Dermis blood vessel endothelial cell (primary cell): ENCODE measurements at regions not wholly inside any gene's neighbourhood (a gene's known extent, or its start where the extent isn't known, plus 50 kb on each side); places are given as distances from the start of the nearest gene placed in this dataset.
"Not testable (repeated sequence)": the region's sequence is repeated elsewhere in the genome, so short reads cannot be mapped to it uniquely, and the experiment has no call there.

Source experiments
- DNase-seq: peaks from one replicate; pipeline ENCODE4 v3.0.0; 2010

DNA sequence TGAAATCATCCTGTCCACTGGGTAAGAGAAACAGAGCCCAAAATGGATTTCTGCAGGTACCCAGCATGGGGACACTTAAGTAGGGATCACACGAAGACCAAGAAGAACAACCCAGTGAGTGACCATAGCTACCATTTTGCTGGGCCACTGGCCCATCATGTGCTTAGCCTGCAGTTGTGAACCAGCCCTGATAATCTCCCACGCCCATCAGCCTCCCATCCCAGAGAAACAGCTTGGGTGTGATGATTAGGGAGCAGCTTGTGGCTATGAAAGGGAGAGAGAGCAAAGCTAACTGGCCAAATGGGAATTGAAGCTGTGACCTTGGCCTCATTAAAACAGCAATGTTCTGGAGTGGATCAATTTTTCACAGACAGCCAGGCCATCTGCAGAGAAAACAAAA lies 138.5 kb downstream of the SLC24A2 start:
- no peak for DNase-seq

DNA sequence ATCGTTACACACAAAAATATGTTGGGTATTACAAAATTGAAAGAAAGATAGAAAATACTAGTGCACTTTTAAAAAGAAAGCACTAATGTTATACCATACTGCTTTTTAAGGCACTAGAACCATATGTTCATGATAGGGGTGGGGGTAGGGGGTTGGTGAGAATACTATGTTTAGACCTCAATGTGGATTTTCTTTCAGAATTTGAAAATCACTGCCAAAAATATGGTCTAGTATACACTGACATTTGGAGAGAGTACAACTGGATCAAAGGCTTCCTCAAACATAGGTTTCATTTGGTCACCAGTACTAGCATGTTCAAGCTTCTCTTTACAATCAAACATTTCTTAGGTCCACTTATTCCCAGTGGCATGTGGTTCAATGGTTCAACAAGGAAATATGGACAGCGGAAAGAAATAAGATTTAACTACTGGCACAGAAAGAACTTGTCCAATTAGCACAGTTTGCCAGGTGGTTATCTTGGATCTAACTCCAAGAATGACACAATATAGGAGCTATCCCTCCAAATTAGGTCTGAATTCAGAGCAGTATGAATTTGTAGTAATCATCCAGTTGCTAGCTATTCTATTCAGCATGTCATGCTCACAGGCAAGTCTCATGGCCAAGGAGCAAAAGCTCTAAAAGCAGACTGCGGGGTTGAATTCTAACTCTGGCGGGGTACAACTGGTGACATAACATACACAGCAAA lies 139.3 kb downstream of the SLC24A2 start:
- no peak for DNase-seq

DNA sequence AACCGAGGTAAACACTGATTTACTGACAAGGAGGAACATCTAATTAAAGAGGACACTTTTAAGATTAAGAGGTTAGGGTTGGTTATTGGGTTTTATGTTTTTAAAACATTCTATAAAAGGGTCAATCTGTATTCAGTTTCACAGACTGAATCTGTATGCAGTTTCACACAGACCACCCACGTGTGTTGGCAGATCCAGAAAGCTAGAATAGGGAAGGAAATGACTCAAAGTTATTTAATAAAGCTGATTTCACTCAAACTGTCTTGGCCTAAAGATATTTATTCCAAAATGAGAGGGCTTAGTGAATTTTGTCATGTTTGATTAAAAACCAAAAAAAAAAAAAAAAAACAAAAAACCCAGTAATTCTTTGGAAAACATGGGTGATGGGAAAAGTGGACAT lies 140.2 kb downstream of the SLC24A2 start:
- no peak for DNase-seq

DNA sequence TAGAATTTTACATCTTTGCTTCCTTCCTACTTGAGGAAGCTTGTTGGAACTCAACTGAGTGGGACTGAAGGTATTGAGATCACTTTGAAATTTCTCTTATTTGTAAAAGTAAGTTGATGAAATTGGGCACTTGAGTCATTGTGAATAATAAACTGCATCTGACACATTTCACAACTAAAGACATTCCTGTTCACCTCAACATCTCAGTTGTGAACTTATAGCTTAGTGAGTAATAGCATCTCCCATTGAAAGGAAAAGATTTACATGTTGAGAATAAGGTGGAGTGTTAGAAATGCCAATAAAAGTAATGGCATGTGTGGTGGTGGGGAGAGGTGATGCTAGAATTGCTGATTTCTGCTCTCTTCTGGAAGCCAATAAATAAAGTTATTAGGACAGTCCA lies 145.0 kb downstream of the SLC24A2 start:
- DNase-seq = no peak

DNA sequence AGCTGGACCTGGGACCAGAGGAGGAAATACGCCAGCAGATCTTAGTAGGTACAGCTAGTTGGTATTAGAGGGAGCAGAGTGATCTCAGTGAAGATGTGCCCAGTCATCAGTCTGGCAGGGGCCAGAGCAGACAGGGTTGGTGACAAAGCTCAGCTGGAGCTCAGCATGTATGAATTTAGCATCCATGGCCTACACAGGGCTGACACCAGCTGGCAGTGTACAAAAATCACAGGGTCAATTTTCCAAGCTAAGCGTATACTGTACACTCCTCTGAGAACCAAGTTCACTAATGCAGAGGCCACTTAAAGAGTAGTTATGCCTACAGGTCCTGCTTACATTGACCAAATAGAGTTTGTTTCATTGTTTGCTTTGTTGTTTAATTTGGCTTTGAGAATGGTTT lies 146.6 kb downstream of the SLC24A2 start:
- DNase-seq = no peak

DNA sequence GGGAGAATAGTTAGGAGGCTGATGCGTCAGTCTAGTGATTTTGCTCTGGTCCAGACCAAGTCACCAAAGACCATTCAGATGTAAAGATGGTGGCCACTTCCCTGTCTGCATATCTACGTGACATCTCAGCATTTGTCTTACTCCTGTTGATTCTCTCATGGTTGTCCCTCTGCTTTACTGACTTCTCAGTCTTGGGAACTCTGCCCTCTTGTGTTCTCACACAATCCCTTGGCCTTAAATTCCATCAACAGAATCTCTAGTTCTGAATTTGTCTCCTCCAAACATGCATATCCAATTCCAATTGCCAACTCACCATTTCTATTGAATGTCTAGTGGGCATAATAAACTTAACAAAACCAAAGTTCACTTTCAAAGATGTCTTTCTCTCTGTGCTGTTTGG lies 147.8 kb downstream of the SLC24A2 start:
- DNase-seq = no peak

DNA sequence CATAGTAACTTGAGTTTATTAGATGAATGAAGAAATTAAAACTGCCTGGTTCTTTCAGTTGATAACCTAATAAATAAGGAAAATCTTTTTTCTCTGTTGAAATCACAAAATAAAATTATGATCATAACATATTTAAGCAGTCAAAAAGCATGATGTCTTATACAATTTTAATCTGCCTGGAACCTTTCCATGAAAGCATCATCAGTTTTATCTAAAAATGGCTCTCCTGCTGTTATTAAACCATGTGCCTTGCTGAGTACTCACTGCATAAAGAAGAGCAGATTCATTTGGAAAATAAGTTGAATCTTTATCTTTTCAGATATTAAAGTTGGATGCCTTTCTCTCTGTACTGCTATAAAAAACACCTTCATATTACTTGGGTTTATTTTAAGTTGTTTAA lies 148.8 kb downstream of the SLC24A2 start:
- DNase-seq = no peak

DNA sequence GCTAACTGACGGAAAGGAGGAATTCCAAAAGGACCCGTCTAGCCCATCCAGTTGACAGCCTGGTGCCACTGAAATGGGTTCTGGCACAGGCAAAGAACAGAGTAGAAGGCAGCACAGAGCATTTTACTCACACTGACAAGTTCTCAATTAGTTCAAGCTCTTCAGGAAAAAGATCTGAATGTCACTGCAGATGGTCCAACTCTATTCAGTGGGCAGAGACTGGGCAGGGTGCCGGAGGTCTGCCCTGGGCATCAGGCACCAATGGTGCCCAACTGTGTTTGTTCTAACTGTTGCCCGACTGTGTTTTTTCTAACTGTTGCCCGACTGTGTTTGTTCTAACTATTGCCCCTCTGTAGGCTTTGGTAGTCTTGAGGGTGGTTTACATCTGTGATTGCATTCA lies 151.8 kb downstream of the SLC24A2 start:
- DNase-seq = no peak

DNA sequence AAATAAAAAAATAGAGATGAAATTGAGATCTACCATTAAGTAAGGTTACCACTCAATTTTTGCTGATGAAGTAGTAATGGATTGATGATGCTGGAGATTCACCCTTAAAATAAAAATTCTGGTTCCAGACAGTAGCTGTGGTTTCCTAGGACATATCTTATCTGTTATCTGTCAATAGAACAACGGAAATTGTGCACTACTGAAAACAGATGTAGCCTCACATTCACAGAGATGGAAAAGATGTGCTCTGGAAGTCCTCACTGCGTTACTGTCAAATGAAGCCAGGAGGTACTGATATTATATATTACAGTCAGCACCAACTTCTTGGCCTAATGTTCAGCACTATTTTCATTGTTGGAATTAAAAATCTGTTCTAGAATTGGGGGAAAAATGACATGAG lies 154.0 kb downstream of the SLC24A2 start:
- DNase-seq = no peak

DNA sequence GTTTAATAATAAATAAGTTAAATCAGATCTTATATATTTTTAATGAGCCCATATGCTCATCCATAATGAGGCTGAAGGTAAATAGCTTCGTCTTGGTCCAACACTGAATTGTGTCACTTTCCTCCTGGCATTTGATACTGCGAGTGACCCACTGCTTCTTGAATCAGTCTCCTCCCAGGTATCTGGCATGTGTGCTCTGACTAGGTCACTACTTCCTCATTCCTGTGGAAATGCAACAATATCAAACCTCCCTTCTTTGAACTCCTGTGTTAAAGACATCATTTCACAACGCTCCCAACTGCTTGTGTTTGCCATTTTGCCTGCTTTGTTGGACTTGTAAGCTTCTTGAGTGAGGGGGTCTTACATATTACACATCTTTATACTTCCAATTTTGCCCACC lies 157.7 kb downstream of the SLC24A2 start:
- no peak for DNase-seq

DNA sequence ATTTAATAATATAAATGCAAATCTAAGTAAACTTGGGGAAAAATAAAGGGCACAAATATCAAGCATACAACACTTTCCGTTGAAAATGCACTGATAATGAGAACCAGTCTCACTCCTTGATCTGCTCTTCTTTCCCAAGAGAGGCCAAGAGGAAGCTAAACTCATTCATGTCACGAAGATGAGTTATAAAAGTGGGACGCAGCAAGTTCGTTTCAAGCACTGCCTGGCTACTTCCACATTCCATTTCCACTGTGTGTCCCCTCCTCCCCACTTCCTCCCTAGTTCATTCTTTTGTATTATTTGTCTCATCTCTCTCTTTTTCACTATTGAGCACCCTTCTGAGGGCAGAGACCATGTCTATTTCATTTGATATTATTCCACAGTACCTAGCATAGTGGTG lies 158.1 kb downstream of the SLC24A2 start:
- DNase-seq = no peak

DNA sequence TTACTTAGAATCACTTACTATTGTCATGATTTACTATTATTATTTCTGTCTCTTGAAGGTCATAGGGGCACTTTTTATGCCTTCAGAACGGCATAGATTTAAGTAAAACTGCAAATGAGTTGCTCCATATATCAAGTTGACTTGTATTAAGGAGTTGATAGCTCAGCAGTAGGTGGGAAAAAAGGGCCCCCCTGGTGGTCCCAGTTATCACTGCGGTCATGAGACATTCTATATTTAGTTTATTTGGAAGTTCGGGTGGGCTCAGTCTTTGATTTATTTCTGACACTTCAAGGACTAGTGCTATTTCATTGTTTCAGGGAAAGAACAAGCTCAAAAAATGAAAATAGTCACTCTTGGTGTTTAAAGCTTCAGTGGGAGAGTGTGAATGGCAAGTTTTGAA lies 159.3 kb downstream of the SLC24A2 start:
- DNase-seq = no peak

DNA sequence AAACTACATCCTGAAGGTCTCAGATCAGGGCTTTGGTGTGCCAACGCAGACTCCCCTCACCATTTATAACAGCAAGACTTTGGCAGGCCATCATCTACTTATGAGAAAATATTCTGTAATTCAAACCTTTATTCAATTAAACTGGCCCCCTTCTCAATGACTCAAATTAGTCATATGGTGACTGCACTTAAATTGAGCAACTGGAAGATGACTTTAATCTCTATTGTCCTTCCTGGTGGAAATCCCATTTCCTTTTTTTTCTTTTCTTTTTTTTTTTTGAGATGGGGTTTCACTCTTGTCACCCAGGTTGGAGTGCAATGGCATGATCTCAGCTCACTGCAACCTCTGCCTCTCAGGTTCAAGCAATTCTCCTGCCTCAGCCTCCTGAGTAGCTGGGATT lies 163.4 kb downstream of the SLC24A2 start:
- not testable (repeated sequence) for DNase-seq

DNA sequence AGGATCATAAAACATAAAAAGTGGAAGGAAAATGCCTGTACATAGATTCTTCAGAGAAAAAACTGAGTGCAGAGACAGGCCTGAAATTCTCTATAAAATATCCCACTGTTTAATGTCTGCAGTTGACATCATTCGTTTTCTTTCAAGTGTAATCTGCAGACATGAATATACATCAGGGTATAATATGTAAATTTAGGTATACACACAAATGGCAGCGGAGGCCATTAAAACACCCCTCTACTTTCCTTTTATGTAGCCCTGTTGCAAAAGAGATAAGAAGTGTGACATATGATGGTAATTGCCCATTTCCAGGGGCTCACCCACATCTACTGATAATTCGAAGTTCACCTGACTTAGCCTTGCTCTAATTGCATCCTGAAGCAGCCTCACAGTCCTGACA lies 164.3 kb downstream of the SLC24A2 start:
- DNase-seq = no peak

DNA sequence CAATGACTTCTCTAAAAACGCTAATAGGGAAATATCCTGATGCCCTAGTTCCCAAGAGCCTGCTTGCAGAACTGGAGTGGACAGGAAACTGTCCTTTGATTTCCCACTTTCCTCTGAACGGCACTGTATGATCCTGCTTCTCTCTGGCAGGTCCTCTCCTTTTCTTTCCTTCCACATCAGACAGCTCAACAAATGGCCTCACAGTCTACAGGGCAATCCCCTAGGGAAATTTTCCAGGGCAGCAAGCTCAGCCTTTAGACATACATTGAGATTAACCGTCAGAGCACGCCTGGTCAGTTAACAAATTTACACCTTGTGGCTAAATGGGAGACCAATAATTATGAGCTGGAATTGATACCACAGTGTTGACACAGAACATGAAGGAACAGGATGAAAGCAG lies 164.9 kb downstream of the SLC24A2 start:
- DNase-seq = no peak

DNA sequence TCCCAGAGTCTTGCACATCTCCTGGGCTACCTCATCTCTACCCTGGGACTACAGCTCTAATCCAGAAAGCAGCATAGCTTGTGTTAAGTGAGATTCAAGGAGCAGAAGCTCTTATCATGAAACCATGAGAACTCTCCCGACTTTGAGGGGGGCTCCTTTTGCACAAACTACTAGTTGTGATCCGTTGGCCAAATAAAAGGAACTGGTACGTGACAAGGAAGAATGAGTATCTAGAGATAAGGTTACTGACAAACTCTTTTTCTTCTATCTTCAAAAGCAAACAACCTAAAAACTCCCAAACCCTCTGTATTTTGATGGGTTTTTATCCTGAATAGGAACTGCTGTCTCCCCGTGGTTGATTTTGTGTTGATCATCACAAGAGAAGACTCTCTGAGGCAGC lies 168.5 kb downstream of the SLC24A2 start:
- DNase-seq = no peak

DNA sequence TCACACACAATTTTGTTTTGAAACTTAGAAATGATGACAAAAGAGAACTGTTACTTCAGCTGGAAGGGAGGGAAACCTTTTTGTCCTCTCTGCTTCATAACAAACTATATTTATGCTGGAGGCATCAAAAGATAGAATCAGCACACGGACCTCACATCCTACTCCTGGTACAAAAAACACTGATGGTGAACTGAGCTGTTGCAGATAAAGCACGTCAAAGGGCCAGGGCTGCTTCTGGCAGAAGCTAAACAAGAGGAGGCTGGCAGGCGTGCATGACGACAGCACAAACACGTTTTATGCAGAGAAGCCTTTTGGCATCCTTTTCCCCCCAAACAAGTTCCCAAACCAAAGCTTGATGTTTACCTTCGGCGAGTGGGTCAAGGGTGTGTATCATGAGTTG lies 169.6 kb downstream of the SLC24A2 start:
- DNase-seq = no peak

DNA sequence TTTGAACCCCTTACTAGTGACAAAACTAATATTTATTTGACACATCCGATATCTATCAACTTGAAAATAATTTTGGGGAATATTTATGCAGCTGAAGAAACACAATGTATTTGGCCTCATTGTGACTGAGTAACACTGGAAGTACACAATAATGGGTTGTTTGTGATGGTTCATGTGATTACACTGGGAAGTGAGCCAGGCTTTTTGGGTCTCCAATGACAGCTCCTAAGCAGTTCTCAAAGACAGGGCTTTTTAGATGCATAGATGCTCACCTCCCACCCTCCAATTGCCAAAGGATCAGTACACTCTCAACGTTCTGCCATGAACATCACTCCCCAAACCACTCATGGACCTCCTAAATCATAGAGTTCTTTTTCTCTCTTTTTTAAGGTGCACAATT lies 170.0 kb downstream of the SLC24A2 start:
- no peak for DNase-seq

DNA sequence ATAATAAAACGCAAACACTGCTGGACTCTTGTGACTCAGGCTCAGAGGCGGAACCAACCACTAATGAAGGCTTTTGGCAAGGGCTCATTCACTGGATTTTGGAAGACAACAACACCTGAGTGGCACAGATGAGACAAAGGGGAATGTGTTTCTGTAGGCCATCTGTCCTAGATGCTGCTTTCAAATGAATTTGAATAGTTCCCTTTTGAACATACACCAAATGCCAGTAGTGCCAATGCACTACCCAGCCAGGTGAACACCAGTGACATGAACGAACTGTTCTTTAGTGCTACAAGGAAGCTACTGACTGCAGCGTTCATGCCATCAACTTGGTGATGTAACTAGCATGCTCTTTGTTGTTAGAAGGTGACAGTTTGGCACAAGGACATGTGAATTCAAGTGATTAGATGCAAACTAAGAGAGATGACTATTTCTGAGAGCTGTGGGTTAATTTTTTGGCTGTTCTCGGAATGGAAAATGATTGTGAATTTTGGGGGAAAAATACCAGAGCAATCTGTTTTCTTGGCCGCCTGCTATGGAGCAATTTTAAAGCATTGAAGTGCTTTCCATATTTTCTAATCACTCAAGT lies 173.7 kb downstream of the SLC24A2 start:
- DNase-seq = no peak

DNA sequence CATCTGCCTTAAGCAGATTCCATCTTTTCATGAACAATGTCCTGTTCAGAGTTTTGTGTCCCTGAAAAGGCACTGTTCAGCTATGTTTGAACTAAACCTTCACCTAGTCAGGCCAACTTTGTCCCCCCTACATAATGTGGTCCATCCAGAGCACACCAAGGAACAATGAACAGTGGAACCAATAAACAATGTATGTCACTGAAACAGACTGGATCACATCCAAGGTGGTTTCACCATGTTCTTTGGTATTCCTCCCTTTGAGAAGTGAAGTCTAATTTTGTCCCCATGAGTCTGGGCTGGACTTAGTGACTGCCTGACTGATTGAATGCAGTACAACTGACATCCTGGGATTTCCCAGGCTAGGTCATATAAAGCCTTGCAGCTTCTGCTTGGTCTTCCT lies 174.5 kb downstream of the SLC24A2 start:
- DNase-seq = no peak

DNA sequence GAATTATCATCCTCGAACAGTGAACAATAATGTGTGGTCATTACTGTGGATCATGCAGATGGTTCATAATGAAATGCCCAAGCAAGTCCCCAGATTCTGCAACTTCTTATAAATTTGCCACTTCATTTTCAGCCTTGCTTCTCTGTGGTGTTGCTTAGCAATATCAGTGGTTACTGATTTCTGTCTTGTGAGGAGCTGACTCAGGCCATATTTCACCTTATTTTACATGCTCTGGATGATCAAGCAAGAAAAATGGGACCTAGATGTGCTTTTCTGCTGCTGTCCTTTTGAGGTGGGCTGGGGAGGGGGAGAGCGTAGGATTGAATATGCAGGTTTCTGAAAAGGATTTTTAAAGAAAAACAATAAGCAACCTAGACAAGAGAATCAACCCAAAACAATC lies 188.3 kb downstream of the SLC24A2 start:
- no peak for DNase-seq

DNA sequence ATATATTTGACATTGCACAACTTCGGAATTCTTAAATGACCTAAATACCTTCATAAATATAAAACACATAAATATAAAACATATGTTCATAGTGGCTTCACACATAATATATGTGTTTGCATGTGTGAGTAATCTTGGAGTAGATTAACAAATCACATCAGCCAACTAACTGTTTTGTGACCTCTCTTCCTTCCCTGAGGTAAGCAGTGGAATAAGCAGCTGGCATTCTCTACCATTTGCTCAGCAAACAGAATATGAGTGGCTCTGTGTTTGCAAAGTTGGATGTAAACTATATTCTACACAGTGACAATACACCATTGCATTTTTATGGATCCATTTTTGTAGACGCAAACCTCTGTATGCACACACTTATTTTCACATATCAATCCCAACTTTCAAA lies 189.9 kb downstream of the ACER2 start:
- DNase-seq = no peak

DNA sequence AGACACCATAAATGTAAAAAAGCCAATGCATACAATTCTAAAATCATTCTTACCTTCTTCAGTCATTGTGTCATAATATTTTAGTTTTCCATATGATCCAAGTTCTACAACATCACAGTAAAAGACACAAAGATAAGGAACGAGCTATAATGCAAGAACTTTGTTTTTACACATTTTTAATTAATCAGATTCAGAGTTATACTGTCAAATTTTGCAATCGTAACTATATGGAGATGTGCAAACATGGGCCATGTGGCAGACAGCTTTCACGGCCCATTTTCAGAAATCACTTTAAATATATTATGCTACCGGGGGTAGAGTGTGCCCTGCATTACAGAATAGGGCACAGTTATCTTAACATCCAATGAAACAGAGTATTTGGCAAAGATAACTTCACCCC lies 188.4 kb downstream of the ACER2 start:
- no peak for DNase-seq

DNA sequence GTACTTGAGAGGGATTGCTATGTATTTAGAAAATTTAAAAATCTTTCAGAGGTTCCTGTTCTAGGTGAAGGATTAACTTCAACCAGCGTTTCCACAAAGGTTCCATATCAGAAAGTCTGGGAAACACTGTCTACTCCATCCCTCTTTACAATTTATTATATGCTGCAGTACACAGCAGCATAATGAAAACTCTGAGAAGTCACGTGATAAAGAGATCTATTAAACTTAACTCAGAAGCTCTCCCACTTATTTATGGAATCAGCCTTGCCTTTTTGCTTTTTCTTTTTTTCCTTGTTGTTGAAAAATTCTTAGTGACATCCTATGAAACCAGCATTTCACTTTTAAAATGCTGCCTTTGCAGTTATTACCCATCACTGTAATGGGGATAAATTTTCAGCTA lies 186.2 kb downstream of the ACER2 start:
- DNase-seq = no peak

DNA sequence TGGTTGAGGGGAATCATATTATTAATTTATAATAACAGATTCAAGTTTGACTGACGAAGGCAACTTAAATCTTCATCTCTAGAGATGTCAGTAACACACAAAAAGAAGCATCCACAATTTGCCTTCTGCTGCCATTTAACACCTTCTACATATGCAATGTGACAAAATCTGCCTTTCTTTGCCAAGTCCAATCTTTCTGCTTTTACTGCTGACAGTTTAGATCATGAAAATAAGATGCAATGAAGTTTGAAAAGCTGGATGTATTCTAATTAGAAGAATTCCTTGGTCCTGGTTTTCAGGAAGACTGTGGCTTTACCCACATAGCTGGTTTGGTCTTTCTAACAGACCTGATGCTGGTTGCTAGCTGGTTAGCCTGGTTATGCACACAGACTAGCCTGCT lies 178.9 kb downstream of the ACER2 start:
- DNase-seq = no peak
